A549 (cell line): ENCODE measurements at regions not wholly inside any gene's neighbourhood (a gene's known extent, or its start where the extent isn't known, plus 50 kb on each side); places are given as distances from the start of the nearest gene placed in this dataset.

Source experiments
- EP300 ChIP-seq, 2 experiments: fragments of >200 bp; sonication (Bioruptor Twin); formaldehyde crosslinking; IDR thresholded peaks; 2 replicates in 1 of 2; 3 replicates in 1 of 2; pipeline ENCODE4 v1.6.1; 2016 to 2017
- ESRRA ChIP-seq: fragments of 150-350 bp; IDR thresholded peaks from 2 replicates; pipeline ENCODE4 v1.6.1; 2014; ENCODE audit warnings: mild to moderate bottlenecking, low read length, borderline replicate concordance
- GATA3 ChIP-seq: IDR thresholded peaks from 2 replicates; pipeline ENCODE4 v1.6.1; 2012; ENCODE audit warnings: borderline replicate concordance
- JUN ChIP-seq, 2 experiments: fragments of >200 bp; sonication (Bioruptor Twin); formaldehyde crosslinking; IDR thresholded peaks; 2 replicates in 1 of 2; 3 replicates in 1 of 2; pipeline ENCODE4 v1.6.1; 2016 to 2017
- MAZ ChIP-seq: fragments of 150-350 bp; IDR thresholded peaks from 2 replicates; pipeline ENCODE4 v1.6.1; 2014; ENCODE audit warnings: antibody characterized with exemption, low read depth, low read length, borderline replicate concordance
- POLR2A ChIP-seq: IDR thresholded peaks from 2 replicates; pipeline ENCODE4 v1.6.1; 2012; ENCODE audit warnings: mild to moderate bottlenecking, low read length
- RCOR1 ChIP-seq: fragments of 150-350 bp; IDR thresholded peaks from 2 replicates; pipeline ENCODE4 v1.6.1; 2014; ENCODE audit warnings: antibody characterized with exemption, low read length, low read depth
- SMC3 ChIP-seq: fragments of >200 bp; sonication (Bioruptor Twin); formaldehyde crosslinking; IDR thresholded peaks from 3 replicates; pipeline ENCODE4 v1.6.1; 2018; ENCODE audit warnings: inconsistent platforms
- SREBF2 ChIP-seq: fragments of 450-650 bp; IDR thresholded peaks from 2 replicates; pipeline ENCODE4 v1.6.1; 2014; ENCODE audit warnings: mild to moderate bottlenecking, moderate library complexity
- TF ChIP-seq, protein P1 (sequence below): fragments of 450-650 bp; IDR thresholded peaks from 2 replicates; pipeline ENCODE4 v1.6.1; 2014; ENCODE audit warnings: antibody characterized with exemption
- TF ChIP-seq, protein P2 (sequence below): fragments of >200 bp; sonication (Bioruptor Twin); formaldehyde crosslinking; IDR thresholded peaks from 3 replicates; pipeline ENCODE4 v1.5.1; 2016
- TF ChIP-seq, protein P3 (sequence below): IDR thresholded peaks from 2 replicates; pipeline ENCODE4 v1.6.1; 2012
- TF ChIP-seq, protein P4 (sequence below): fragments of 200-600 bp; sonication (generic); IDR thresholded peaks from 2 replicates; pipeline ENCODE4 v1.6.1; 2016; ENCODE audit warnings: antibody characterized with exemption, mild to moderate bottlenecking, moderate library complexity

DNA sequence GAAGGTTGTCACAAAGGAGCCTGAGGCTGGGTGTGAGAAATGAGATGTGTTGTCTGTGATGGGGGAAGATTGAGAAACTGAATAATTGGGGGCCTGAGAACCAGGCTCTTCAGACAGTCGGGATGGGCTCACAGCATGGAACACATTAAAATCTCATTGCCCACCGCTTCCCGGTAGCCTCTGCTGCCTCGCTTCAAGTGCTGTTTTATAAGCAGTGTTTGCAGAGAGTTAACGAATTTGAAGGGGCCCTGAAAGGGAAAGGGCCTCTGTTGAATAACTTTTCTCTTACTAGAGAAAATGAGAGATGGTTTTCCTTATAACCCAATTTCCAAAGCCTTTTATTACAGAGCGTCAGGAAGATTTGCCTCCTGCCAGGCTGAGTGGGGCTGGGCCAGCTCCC is 258.8 kb upstream of the ASIC2 start:
- TF ChIP-seq SMC3 (no peak), RCOR1 (no peak), EP300 (IDR thresholded peaks at IDR 0.05) (no peak), JUN (IDR thresholded peaks at IDR 0.05) (no peak), POLR2A (no peak), GATA3 (no peak), MAZ (no peak), SREBF2 (no peak), ESRRA (no peak)
- TF ChIP-seq, protein P1, sequence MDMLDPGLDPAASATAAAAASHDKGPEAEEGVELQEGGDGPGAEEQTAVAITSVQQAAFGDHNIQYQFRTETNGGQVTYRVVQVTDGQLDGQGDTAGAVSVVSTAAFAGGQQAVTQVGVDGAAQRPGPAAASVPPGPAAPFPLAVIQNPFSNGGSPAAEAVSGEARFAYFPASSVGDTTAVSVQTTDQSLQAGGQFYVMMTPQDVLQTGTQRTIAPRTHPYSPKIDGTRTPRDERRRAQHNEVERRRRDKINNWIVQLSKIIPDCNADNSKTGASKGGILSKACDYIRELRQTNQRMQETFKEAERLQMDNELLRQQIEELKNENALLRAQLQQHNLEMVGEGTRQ, result no peak
- TF ChIP-seq, protein P2, sequence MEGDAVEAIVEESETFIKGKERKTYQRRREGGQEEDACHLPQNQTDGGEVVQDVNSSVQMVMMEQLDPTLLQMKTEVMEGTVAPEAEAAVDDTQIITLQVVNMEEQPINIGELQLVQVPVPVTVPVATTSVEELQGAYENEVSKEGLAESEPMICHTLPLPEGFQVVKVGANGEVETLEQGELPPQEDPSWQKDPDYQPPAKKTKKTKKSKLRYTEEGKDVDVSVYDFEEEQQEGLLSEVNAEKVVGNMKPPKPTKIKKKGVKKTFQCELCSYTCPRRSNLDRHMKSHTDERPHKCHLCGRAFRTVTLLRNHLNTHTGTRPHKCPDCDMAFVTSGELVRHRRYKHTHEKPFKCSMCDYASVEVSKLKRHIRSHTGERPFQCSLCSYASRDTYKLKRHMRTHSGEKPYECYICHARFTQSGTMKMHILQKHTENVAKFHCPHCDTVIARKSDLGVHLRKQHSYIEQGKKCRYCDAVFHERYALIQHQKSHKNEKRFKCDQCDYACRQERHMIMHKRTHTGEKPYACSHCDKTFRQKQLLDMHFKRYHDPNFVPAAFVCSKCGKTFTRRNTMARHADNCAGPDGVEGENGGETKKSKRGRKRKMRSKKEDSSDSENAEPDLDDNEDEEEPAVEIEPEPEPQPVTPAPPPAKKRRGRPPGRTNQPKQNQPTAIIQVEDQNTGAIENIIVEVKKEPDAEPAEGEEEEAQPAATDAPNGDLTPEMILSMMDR, result no peak
- TF ChIP-seq, protein P3, sequence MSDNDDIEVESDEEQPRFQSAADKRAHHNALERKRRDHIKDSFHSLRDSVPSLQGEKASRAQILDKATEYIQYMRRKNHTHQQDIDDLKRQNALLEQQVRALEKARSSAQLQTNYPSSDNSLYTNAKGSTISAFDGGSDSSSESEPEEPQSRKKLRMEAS, result no peak
- TF ChIP-seq, protein P4, sequence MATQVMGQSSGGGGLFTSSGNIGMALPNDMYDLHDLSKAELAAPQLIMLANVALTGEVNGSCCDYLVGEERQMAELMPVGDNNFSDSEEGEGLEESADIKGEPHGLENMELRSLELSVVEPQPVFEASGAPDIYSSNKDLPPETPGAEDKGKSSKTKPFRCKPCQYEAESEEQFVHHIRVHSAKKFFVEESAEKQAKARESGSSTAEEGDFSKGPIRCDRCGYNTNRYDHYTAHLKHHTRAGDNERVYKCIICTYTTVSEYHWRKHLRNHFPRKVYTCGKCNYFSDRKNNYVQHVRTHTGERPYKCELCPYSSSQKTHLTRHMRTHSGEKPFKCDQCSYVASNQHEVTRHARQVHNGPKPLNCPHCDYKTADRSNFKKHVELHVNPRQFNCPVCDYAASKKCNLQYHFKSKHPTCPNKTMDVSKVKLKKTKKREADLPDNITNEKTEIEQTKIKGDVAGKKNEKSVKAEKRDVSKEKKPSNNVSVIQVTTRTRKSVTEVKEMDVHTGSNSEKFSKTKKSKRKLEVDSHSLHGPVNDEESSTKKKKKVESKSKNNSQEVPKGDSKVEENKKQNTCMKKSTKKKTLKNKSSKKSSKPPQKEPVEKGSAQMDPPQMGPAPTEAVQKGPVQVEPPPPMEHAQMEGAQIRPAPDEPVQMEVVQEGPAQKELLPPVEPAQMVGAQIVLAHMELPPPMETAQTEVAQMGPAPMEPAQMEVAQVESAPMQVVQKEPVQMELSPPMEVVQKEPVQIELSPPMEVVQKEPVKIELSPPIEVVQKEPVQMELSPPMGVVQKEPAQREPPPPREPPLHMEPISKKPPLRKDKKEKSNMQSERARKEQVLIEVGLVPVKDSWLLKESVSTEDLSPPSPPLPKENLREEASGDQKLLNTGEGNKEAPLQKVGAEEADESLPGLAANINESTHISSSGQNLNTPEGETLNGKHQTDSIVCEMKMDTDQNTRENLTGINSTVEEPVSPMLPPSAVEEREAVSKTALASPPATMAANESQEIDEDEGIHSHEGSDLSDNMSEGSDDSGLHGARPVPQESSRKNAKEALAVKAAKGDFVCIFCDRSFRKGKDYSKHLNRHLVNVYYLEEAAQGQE, result no peak
